Omental fat pad (tissue), 3 donors: ENCODE measurements at regions not wholly inside any gene's neighbourhood (a gene's known extent, or its start where the extent isn't known, plus 50 kb on each side); places are given as distances from the start of the nearest gene placed in this dataset.

Experiments used
- ATAC-seq: fragments of 150-250 bp; one replicate; pipeline ENCODE4 v1.9.1; 2016; ENCODE audit warnings: mild to moderate bottlenecking, moderate library complexity; ENCODE audit not compliant: low FRiP score
- DNase-seq: peaks from one replicate; pipeline ENCODE4 v3.0.0-alpha.2; 2019; ENCODE audit warnings: low spot score
- CTCF ChIP-seq, 3 donors: fragments of 450-650 bp; IDR thresholded peaks; one replicate each; pipeline ENCODE4 v1.5.1; 2016 to 2017; ENCODE audit warnings: antibody characterized with exemption in 3 of 3, mild to moderate bottlenecking in 3 of 3, moderate library complexity in 2 of 3

- ATAC-seq = no peak
- no peak for DNase-seq
- TF ChIP-seq CTCF (IDR thresholded peaks at IDR 0.05) = no peak
These were observed 115.2 kb upstream of the FRG1 start for GRCh38 chr4:189825466-189825865.

GRCh38 chr4:189826657-189827056 lies 114.0 kb upstream of the FRG1 start:
- no peak for TF ChIP-seq CTCF (IDR thresholded peaks at IDR 0.05)
- ATAC-seq = no peak

DNA sequence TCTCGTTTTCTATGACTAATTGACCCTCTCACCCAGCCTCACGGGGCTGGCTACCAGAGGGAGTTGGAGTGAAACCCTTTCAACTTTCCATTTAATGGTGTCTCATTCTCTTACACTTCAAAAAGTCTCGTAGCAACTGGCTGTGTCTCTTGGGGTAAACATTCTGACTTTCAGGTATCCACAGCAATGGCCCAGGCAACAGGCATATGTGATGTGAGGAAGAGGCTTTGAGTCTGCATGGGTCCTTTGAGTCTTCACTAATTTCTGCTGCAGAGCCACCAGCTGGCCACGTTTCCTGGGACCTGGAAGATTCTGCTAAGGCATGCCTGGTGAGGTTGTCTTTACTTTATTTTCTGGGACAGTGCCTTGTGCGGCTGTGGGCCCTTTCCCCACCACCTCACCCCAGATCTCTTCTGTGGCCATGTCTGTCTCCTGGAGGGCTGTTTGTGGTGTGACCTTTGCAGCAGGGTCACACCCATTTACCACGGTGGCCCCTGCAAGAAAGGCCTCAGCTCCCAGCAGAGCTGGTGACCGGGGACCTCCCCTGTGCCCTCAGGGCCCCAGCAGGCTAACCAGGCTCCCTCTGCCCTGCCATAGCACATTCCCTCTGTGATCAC lies 112.5 kb upstream of the FRG1 start:
- ATAC-seq = no peak
- DNase-seq = no peak
- no peak for TF ChIP-seq CTCF (IDR thresholded peaks at IDR 0.05)

More at GRCh38 chr4:189826657-189827056, 114.0 kb upstream of the FRG1 start:
- DNase-seq = no peak

- no peak for DNase-seq
- TF ChIP-seq CTCF (IDR thresholded peaks at IDR 0.05) = no peak
- ATAC-seq = no peak
These were observed 108.1 kb upstream of the FRG1 start for GRCh38 chr4:189832528-189832927.

DNA sequence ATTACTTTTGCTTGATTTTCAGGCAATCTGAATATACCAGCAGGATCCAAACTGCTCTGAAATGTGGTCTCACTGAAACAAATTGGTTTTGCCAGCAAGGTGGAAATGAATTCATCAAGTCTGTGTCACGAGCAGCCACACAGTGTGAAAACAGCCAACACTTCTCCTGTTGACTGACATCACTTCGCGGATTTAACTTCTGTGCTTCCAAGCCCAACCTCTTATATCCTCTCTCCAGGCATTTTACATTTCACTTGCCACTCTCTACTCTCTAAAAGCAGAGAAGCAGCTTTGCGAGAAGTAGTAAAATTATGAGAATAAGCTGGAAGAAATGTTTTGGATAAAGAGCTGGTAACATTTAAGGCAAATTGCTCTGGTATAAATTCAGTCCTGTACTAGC lies 106.1 kb upstream of the FRG1 start:
- no peak for ATAC-seq
- no peak for TF ChIP-seq CTCF (IDR thresholded peaks at IDR 0.05)

GRCh38 chr4:189835505-189835904 lies 105.2 kb upstream of the FRG1 start:
- ATAC-seq (no peak), DNase-seq (no peak)
- no peak for TF ChIP-seq CTCF (IDR thresholded peaks at IDR 0.05)

More for the DNA sequence above, 106.1 kb upstream of the FRG1 start:
- DNase-seq = no peak

GRCh38 chr4:189837471-189837870 lies 103.2 kb upstream of the FRG1 start:
- DNase-seq (no peak), ATAC-seq (no peak)
- no peak for TF ChIP-seq CTCF (IDR thresholded peaks at IDR 0.05)
